Skin epidermis (tissue), 12 donors: ENCODE measurements at regions not wholly inside any gene's neighbourhood (a gene's known extent, or its start where the extent isn't known, plus 50 kb on each side); places are given as distances from the start of the nearest gene placed in this dataset.
"Not testable (repeated sequence)": the region's sequence is repeated elsewhere in the genome, so short reads cannot be mapped to it uniquely, and the experiment has no call there.

ENCODE experiments used
- H3K27ac ChIP-seq, 21 experiments: fragments of 200-600 bp; sonication (generic) in 11 of 21; one replicate each; pipeline ENCODE4 v1.5.0; 2020; ENCODE audit warnings: mild to moderate bottlenecking in 3 of 21, inconsistent platforms in 2 of 21, moderate library complexity in 2 of 21
- H3K4me3 ChIP-seq, 7 experiments: fragments of 200-600 bp; sonication (generic) in 2 of 7; one replicate each; pipeline ENCODE4 v1.5.0; 2020; ENCODE audit warnings: inconsistent platforms in 2 of 7, mild to moderate bottlenecking in 2 of 7, moderate library complexity in 1 of 7

GRCh38 chr4:137408527-137409177, 123.6 kb downstream of the PCDH18 start:
- Histone ChIP-seq H3K4me3 (no peak overlapping the region), H3K27ac (no peak overlapping the region)

GRCh38 chr4:137405833-137406232, 126.5 kb downstream of the PCDH18 start:
- not testable (repeated sequence) for H3K27ac ChIP-seq, H3K4me3 ChIP-seq

GRCh38 chr4:137394018-137394417, 138.3 kb downstream of the PCDH18 start:
- Histone ChIP-seq H3K4me3 (no peak overlapping the region), H3K27ac (no peak overlapping the region)

DNA sequence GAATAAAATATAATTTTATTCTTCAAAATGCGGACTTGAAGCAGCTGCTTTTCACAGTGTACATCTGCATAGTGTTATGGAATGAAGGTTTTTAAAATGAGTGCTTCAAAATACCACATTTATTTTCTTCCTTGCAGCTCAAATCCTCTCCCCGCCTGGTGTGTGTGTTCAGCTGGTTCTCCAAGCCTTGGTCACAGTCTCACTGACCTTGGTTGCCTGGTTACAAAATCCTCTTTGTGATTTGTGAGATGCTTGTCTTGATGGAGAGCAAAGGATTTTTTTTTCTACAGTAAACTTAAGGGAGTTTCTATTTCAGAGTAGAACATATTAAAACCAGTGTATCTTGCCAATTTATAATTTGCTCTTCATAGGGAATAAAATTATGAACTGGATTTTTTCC, 139.2 kb downstream of the PCDH18 start:
- no peak overlapping the region for H3K27ac ChIP-seq

GRCh38 chr4:137390707-137391106, 141.6 kb downstream of the PCDH18 start:
- H3K27ac ChIP-seq, result no peak overlapping the region

More for the DNA sequence above, 139.2 kb downstream of the PCDH18 start:
- H3K4me3 ChIP-seq, result no peak overlapping the region

DNA sequence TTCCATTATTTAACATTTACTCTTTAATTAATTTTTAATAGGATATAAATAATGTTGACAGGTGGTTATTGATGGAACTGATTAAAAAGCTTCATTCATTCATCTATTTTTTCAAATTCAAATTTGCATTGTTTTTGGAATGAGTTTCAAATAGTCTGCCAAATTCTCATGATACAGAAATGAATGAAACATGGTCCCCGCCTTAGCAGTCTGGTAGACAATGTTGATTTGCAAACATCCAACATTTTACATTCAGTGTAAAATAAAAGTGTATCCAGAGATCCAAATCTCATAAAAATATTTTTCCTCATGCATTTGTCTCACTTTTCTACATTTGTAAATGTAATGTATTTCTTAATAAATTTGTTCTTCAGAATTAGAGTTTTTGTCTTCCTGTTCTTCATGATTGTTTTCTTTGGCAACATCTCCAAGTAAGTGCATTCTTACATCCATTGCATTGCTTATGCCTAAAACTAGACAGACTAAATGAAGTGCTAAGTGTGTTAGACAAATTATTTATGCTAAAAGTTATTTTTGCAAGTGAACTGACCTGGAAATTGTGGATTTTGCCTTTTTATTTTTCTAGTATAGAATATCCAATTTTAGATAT, 142.3 kb downstream of the PCDH18 start:
- H3K27ac ChIP-seq, result no peak overlapping the region
- no peak overlapping the region for H3K4me3 ChIP-seq

More at GRCh38 chr4:137390707-137391106, 141.6 kb downstream of the PCDH18 start:
- no peak overlapping the region for H3K4me3 ChIP-seq

DNA sequence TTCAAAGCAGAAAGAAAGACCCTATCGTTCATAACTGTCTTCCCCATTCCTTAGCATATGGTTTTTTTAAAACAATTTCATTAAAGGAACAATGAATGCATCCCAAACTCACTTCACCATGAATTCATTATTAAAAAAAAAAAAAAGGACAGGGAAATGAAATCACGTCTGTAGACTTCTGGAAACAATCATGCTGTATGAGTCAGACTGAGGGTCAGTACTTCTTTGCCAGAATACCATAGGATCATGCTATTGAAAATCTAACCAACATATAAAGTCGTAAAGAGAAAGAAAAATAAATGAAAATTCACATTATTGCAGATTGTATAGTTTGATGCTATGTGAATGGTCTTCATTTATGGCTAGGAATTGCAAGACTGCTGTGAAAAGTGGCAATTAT, 144.4 kb downstream of the PCDH18 start:
- peak overlapping the region in 1 of 21 experiments; percentile 11 for H3K27ac ChIP-seq
- no peak overlapping the region for H3K4me3 ChIP-seq

DNA sequence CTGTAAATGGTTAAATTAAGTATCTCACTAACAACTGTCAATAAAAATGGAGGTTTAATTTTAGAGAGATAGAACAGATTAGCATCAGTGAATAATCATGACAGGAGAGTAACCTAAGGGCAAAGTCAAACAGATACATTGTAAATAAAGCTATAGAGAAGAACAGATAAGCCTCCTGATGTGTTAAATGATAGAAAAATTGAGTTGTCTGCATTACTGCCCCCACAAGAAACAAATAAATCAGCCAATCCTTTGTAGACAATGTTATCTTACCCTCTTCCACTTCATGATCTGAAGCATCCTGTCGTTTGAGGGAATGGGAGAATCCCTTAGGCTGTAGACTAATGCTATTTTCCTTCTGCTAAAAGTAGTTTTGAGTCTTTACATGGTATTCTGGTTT, 147.8 kb downstream of the PCDH18 start:
- no peak overlapping the region for H3K4me3 ChIP-seq
- no peak overlapping the region for H3K27ac ChIP-seq

- Histone ChIP-seq H3K4me3 (no peak overlapping the region), H3K27ac (no peak overlapping the region)
Measured at GRCh38 chr4:137378821-137379220, 153.5 kb downstream of the PCDH18 start.

DNA sequence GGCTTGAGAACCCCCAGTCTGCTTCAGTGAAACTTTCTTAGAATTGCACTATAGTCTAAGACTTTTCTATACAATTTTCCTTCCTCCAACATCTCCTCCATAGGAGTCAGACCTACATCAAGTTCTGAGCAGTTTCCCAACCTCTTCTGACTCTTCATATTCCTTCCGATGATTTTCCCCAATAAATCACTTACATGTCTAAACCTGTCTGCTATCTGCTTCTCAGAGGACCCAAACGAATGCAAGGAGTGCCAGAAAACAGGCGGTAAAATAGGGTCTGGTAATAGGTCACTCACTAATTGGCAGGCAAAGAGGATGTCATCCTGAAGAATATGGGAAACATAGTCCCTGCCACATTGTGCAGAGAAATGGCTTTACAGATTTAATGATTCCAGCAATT, 153.9 kb downstream of the PCDH18 start:
- H3K4me3 ChIP-seq, result no peak overlapping the region
- H3K27ac ChIP-seq, result peak overlapping the region in 2 of 21 experiments; percentile 18

GRCh38 chr4:137376312-137376711, 156.0 kb downstream of the PCDH18 start:
- Histone ChIP-seq H3K4me3 (no peak overlapping the region), H3K27ac (peak overlapping the region in 1 of 21 experiments; percentile 28)

DNA sequence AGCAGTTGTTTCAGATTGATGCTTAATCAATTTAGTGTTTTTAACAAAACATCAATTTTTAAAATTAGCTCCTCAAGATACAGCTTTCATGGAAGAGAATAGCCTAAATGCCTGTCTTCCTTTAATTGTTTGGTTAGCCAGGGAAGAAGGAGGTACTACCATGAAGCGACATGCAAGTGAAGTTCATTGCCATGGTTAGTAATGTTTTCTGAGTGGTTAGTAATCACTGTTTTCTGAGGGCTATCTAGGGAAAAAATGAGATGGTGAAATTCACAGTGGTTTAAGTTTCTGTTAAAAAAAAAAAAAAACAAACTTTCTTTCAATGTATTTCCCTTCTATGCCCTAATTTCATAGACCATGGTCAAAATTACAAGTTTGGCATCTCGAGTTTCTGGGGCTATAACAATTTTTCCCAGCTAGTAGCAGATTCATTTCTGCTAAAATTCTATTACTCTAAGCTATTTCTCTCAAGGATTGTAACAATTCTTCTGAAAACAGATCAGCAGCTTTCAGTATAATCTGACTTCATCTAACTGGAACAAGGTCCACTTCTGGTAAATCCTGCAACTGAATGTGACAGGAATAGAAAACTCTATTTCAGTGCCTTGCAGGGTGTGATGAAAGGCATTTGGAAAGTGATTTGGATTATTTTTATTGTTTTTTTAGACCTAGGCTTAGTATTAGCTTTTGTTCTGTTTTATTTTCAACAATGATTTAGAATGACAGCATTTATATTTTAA, 157.0 kb downstream of the PCDH18 start:
- H3K4me3 ChIP-seq, result no peak overlapping the region
- peak overlapping the region in 1 of 21 experiments; percentile 28 for H3K27ac ChIP-seq

GRCh38 chr4:137370679-137371078, 161.6 kb downstream of the PCDH18 start:
- H3K4me3 ChIP-seq, result no peak overlapping the region
- no peak overlapping the region for H3K27ac ChIP-seq

GRCh38 chr4:137370206-137370633, 162.1 kb downstream of the PCDH18 start:
- Histone ChIP-seq H3K4me3 (no peak overlapping the region), H3K27ac (no peak overlapping the region)

DNA sequence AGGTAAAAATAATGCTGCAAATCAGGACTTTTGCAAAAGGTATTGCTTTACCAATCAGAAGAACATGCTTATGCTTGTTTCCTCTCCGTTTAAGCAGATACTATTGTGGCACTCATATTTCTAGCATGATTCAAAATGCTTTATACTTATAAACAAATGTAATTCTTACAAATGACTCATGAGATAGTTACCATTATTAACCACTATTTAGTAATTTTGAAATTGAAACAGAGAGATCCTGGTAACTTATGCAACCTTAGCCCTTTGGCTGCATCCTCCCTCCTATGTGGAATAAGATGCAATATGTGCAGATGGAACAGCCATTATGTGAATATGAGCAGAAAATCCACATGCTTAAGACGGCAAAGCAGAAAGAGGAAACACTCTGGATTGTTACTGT, 164.7 kb downstream of the PCDH18 start:
- no peak overlapping the region for H3K27ac ChIP-seq
- H3K4me3 ChIP-seq, result no peak overlapping the region

GRCh38 chr4:137363496-137363895, 168.8 kb downstream of the PCDH18 start:
- no peak overlapping the region for H3K4me3 ChIP-seq
- no peak overlapping the region for H3K27ac ChIP-seq

GRCh38 chr4:137361756-137362470, 170.4 kb downstream of the PCDH18 start:
- Histone ChIP-seq H3K4me3 (no peak overlapping the region), H3K27ac (peak overlapping the region in 3 of 21 experiments; percentile 11 to 34 (median 26))

- peak overlapping the region in 1 of 21 experiments; percentile 61 for H3K27ac ChIP-seq
- H3K4me3 ChIP-seq, result no peak overlapping the region
Measured at GRCh38 chr4:137360761-137361160, 171.5 kb downstream of the PCDH18 start.

GRCh38 chr4:137359691-137360315, 172.5 kb downstream of the PCDH18 start:
- H3K4me3 ChIP-seq, result no peak overlapping the region
- peak overlapping the region in 7 of 21 experiments; percentile 12 to 74 (median 43) for H3K27ac ChIP-seq

- not testable (repeated sequence) for H3K4me3 ChIP-seq, H3K27ac ChIP-seq
Measured at GRCh38 chr4:137354562-137354961, 177.7 kb downstream of the PCDH18 start.
